WERI-Rb-1 (cell line): ENCODE measurements at regions not wholly inside any gene's neighbourhood (a gene's known extent, or its start where the extent isn't known, plus 50 kb on each side); places are given as distances from the start of the nearest gene placed in this dataset.

Experiments used
- DNase-seq: peaks from one replicate; pipeline ENCODE4 v3.0.0-alpha.2; 2020
- H3K27ac ChIP-seq: fragments of 250-450 bp; sonication (Bioruptor Pico); 2 replicates; pipeline ENCODE4 v1.5.1; 2020; ENCODE audit warnings: mild to moderate bottlenecking, moderate library complexity
- H3K27me3 ChIP-seq: fragments of 250-450 bp; sonication (Bioruptor Pico); 2 replicates; pipeline ENCODE4 v1.5.1; 2021; ENCODE audit warnings: mild to moderate bottlenecking, low read depth, moderate library complexity; ENCODE audit not compliant: insufficient read depth, severe bottlenecking
- H3K36me3 ChIP-seq: fragments of 250-450 bp; sonication (Bioruptor Pico); 2 replicates; pipeline ENCODE4 v1.5.1; 2020; ENCODE audit warnings: mild to moderate bottlenecking, moderate library complexity
- H3K4me3 ChIP-seq: 2 replicates; pipeline ENCODE4 v1.5.1; 2011; ENCODE audit warnings: low read depth, mild to moderate bottlenecking, control low read depth, low read length
- H3K9me3 ChIP-seq: fragments of 250-450 bp; sonication (Bioruptor Pico); 2 replicates; pipeline ENCODE4 v1.5.1; 2021; ENCODE audit warnings: mild to moderate bottlenecking, moderate library complexity; ENCODE audit not compliant: severe bottlenecking
- CTCF ChIP-seq: IDR thresholded peaks from 2 replicates; pipeline ENCODE4 v1.5.1; 2011; ENCODE audit warnings: low read depth, mild to moderate bottlenecking, control low read depth, inconsistent platforms, low read length

- Histone ChIP-seq H3K4me3 (peak overlapping the region; percentile 73), H3K27ac (peak overlapping the region; percentile 82), H3K9me3 (no peaks in the 10 kb centered on the region), H3K27me3 (no peaks in the 10 kb centered on the region), H3K36me3 (peaks cover 6% of the 10 kb centered on the region)
- no peak for DNase-seq
- TF ChIP-seq CTCF: no peak
Measured at GRCh38 chr1:21344750-21345443, 54.6 kb upstream of the ECE1 start.

- Histone ChIP-seq H3K27me3 (no peaks in the 10 kb centered on the region), H3K27ac (no peak overlapping the region), H3K4me3 (peak overlapping the region; percentile 73), H3K36me3 (peaks cover 7% of the 10 kb centered on the region), H3K9me3 (no peaks in the 10 kb centered on the region)
- TF ChIP-seq CTCF: no peak
- DNase-seq: no peak
Measured at GRCh38 chr1:21344098-21344749, 54.0 kb upstream of the ECE1 start.

GRCh38 chr1:21342961-21343838 is 52.9 kb upstream of the ECE1 start:
- no peak for TF ChIP-seq CTCF
- DNase-seq: no peak
- Histone ChIP-seq H3K36me3 (peaks cover 7% of the 10 kb centered on the region), H3K27me3 (no peaks in the 10 kb centered on the region), H3K9me3 (no peaks in the 10 kb centered on the region), H3K4me3 (no peak overlapping the region), H3K27ac (no peak overlapping the region)

- Histone ChIP-seq H3K36me3 (peaks cover 7% of the 10 kb centered on the region), H3K27me3 (no peaks in the 10 kb centered on the region), H3K4me3 (no peak overlapping the region), H3K9me3 (no peaks in the 10 kb centered on the region), H3K27ac (no peak overlapping the region)
- TF ChIP-seq CTCF: no peak
- DNase-seq: no peak
Measured at GRCh38 chr1:21341517-21342078, 51.3 kb upstream of the ECE1 start.

- Histone ChIP-seq H3K27ac (no peak overlapping the region), H3K36me3 (peaks cover 7% of the 10 kb centered on the region), H3K9me3 (no peaks in the 10 kb centered on the region), H3K27me3 (no peaks in the 10 kb centered on the region), H3K4me3 (no peak overlapping the region)
- TF ChIP-seq CTCF: no peak
- DNase-seq: no peak
Measured at GRCh38 chr1:21341022-21341421, 50.8 kb upstream of the ECE1 start.
